GM23338 (cell line): ENCODE measurements at regions not wholly inside any gene's neighbourhood (a gene's known extent, or its start where the extent isn't known, plus 50 kb on each side); places are given as distances from the start of the nearest gene placed in this dataset.

ENCODE experiments used
- ATAC-seq: fragments of 200-7000 bp; cut with Tn5 transposase; 3 replicates; pipeline ENCODE4 v1.9.1; 2020
- DNase-seq: peaks from one replicate; pipeline ENCODE4 v3.0.0-alpha.2; 2015; ENCODE audit warnings: low spot score
- H2AFZ ChIP-seq: fragments of 200-600 bp; sonication (generic); 2 replicates; pipeline ENCODE4 v1.8.0; 2016; ENCODE audit warnings: antibody characterized with exemption, mild to moderate bottlenecking, moderate library complexity
- H3F3A ChIP-seq: fragments of 200-600 bp; sonication (generic); replicated peaks from 2 replicates; pipeline ENCODE4 v1.8.0; 2017; ENCODE audit warnings: antibody characterized with exemption, mixed run types, low read depth
- H3K27ac ChIP-seq: fragments of 200-600 bp; sonication (generic); 2 replicates; pipeline ENCODE4 v1.6.1; 2016; ENCODE audit warnings: low read depth
- H3K27me3 ChIP-seq: fragments of 200-600 bp; sonication (generic); 2 replicates; pipeline ENCODE4 v1.8.0; 2016; ENCODE audit warnings: mild to moderate bottlenecking, mixed run types, moderate library complexity; ENCODE audit not compliant: insufficient read depth
- H3K36me3 ChIP-seq: fragments of 200-600 bp; sonication (generic); 2 replicates; pipeline ENCODE4 v1.8.0; 2016; ENCODE audit warnings: mild to moderate bottlenecking; ENCODE audit not compliant: insufficient read depth
- H3K4me1 ChIP-seq: fragments of 200-600 bp; sonication (generic); 2 replicates; pipeline ENCODE4 v1.8.0; 2016; ENCODE audit warnings: mild to moderate bottlenecking, moderate library complexity; ENCODE audit not compliant: insufficient read depth
- H3K4me2 ChIP-seq: fragments of 200-600 bp; sonication (generic); 2 replicates; pipeline ENCODE4 v1.7.1; 2017; ENCODE audit warnings: mixed run types
- H3K4me3 ChIP-seq: fragments of 200-600 bp; sonication (generic); 2 replicates; pipeline ENCODE4 v1.6.1; 2016; ENCODE audit warnings: mixed run types
- H3K79me2 ChIP-seq: fragments of 200-600 bp; sonication (generic); replicated peaks from 2 replicates; pipeline ENCODE4 v1.8.0; 2017; ENCODE audit warnings: mild to moderate bottlenecking; ENCODE audit not compliant: insufficient read depth
- H3K9me2 ChIP-seq: fragments of 200-600 bp; sonication (generic); 2 replicates; pipeline ENCODE4 v1.8.0; 2017; ENCODE audit not compliant: insufficient read depth
- H4K20me1 ChIP-seq: fragments of 200-600 bp; sonication (generic); replicated peaks from 2 replicates; pipeline ENCODE4 v1.8.0; 2017; ENCODE audit warnings: mild to moderate bottlenecking; ENCODE audit not compliant: insufficient read depth
- H3K27ac Mint-ChIP-seq: 2 replicates; pipeline ENCODE4 v1.8.0; 2020; ENCODE audit warnings: inconsistent platforms, mild to moderate bottlenecking, moderate library complexity, mixed read lengths
- H3K27me3 Mint-ChIP-seq: 3 replicates; pipeline ENCODE4 v1.8.0; 2022; ENCODE audit warnings: low read depth, mild to moderate bottlenecking, moderate library complexity, mixed read lengths, inconsistent platforms; ENCODE audit not compliant: insufficient read depth, poor library complexity
- H3K36me3 Mint-ChIP-seq: 3 replicates; pipeline ENCODE4 v1.8.0; 2021; ENCODE audit warnings: low read depth, mild to moderate bottlenecking, inconsistent platforms, moderate library complexity, mixed read lengths
- H3K4me1 Mint-ChIP-seq: 3 replicates; pipeline ENCODE4 v1.8.0; 2020; ENCODE audit warnings: mild to moderate bottlenecking, inconsistent platforms, mixed read lengths
- H3K4me3 Mint-ChIP-seq: 3 replicates; pipeline ENCODE4 v1.8.0; 2021; ENCODE audit warnings: moderate library complexity, mild to moderate bottlenecking, inconsistent platforms, mixed read lengths
- H3K9me3 Mint-ChIP-seq: 3 replicates; pipeline ENCODE4 v1.8.0; 2020; ENCODE audit warnings: moderate library complexity, mild to moderate bottlenecking, inconsistent platforms, mixed read lengths
- TF ChIP-seq, protein P1 (sequence below): fragments of 250-450 bp; sonication (Bioruptor Pico); IDR thresholded peaks from 2 replicates; pipeline ENCODE4 v1.5.0; 2020; ENCODE audit warnings: mild to moderate bottlenecking, moderate library complexity
- TF ChIP-seq, protein P2 (sequence below): IDR thresholded peaks from one replicate; pipeline ENCODE4 v1.6.1; 2018; ENCODE audit warnings: antibody characterized with exemption; ENCODE audit not compliant: unreplicated experiment

DNA sequence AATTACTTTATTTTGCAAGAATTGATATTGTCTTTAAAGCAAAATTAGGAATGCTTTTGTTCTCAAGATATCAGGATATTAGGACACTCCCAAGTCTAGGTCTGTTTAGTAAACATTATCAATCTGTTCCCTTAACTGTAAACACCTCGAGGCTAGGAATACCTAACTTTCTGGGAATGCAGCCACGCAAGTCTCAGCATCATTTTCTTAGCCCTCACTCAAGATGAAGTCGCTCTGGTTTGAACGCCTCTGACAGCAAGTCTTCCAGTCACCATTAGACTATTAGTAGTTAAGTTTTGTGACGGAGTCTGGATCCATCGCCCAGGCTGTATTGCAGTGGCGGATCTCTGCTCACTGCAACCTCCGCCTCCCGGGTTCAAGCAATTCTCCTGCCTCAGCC lies 128.0 kb upstream of the MYO3A start:
- no peaks in the 10 kb centered on the region for H3K4me1 ChIP-seq
- no peak overlapping the region for H3K4me3 ChIP-seq
- no peak for DNase-seq
- H2AFZ ChIP-seq, result peak overlapping the region; percentile 24; the same call in 1 of the 2 replicates
- H3K4me2 ChIP-seq, result no peak overlapping the region
- Mint-ChIP-seq H3K4me1 (no peaks in the 10 kb centered on the region), H3K9me3 (no peaks in the 10 kb centered on the region; the same call in 2 of the 3 replicates), H3K27me3 (no peaks in the 10 kb centered on the region), H3K27ac (no peak overlapping the region), H3K36me3 (no peaks in the 10 kb centered on the region), H3K4me3 (no peak overlapping the region)
- no peaks in the 10 kb centered on the region for H3K79me2 ChIP-seq
- no peaks in the 10 kb centered on the region for H3F3A ChIP-seq
- no peak for ATAC-seq
- H3K36me3 ChIP-seq, result no peaks in the 10 kb centered on the region
- H4K20me1 ChIP-seq, result no peaks in the 10 kb centered on the region
- no peak overlapping the region for H3K27ac ChIP-seq
- no peaks in the 10 kb centered on the region for H3K27me3 ChIP-seq
- TF ChIP-seq, protein P1, sequence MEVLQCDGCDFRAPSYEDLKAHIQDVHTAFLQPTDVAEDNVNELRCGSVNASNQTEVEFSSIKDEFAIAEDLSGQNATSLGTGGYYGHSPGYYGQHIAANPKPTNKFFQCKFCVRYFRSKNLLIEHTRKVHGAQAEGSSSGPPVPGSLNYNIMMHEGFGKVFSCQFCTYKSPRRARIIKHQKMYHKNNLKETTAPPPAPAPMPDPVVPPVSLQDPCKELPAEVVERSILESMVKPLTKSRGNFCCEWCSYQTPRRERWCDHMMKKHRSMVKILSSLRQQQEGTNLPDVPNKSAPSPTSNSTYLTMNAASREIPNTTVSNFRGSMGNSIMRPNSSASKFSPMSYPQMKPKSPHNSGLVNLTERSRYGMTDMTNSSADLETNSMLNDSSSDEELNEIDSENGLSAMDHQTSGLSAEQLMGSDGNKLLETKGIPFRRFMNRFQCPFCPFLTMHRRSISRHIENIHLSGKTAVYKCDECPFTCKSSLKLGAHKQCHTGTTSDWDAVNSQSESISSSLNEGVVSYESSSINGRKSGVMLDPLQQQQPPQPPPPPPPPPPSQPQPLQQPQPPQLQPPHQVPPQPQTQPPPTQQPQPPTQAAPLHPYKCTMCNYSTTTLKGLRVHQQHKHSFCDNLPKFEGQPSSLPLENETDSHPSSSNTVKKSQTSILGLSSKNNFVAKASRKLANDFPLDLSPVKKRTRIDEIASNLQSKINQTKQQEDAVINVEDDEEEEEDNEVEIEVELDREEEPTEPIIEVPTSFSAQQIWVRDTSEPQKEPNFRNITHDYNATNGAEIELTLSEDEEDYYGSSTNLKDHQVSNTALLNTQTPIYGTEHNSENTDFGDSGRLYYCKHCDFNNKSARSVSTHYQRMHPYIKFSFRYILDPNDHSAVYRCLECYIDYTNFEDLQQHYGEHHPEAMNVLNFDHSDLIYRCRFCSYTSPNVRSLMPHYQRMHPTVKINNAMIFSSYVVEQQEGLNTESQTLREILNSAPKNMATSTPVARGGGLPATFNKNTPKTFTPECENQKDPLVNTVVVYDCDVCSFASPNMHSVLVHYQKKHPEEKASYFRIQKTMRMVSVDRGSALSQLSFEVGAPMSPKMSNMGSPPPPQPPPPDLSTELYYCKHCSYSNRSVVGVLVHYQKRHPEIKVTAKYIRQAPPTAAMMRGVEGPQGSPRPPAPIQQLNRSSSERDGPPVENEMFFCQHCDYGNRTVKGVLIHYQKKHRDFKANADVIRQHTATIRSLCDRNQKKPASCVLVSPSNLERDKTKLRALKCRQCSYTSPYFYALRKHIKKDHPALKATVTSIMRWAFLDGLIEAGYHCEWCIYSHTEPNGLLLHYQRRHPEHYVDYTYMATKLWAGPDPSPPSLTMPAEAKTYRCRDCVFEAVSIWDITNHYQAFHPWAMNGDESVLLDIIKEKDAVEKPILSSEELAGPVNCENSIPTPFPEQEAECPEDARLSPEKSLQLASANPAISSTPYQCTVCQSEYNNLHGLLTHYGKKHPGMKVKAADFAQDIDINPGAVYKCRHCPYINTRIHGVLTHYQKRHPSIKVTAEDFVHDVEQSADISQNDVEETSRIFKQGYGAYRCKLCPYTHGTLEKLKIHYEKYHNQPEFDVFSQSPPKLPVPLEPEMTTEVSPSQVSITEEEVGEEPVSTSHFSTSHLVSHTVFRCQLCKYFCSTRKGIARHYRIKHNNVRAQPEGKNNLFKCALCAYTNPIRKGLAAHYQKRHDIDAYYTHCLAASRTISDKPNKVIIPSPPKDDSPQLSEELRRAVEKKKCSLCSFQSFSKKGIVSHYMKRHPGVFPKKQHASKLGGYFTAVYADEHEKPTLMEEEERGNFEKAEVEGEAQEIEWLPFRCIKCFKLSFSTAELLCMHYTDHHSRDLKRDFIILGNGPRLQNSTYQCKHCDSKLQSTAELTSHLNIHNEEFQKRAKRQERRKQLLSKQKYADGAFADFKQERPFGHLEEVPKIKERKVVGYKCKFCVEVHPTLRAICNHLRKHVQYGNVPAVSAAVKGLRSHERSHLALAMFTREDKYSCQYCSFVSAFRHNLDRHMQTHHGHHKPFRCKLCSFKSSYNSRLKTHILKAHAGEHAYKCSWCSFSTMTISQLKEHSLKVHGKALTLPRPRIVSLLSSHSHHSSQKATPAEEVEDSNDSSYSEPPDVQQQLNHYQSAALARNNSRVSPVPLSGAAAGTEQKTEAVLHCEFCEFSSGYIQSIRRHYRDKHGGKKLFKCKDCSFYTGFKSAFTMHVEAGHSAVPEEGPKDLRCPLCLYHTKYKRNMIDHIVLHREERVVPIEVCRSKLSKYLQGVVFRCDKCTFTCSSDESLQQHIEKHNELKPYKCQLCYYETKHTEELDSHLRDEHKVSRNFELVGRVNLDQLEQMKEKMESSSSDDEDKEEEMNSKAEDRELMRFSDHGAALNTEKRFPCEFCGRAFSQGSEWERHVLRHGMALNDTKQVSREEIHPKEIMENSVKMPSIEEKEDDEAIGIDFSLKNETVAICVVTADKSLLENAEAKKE (CRISPR knock-in tag), result no peak
- TF ChIP-seq, protein P2, sequence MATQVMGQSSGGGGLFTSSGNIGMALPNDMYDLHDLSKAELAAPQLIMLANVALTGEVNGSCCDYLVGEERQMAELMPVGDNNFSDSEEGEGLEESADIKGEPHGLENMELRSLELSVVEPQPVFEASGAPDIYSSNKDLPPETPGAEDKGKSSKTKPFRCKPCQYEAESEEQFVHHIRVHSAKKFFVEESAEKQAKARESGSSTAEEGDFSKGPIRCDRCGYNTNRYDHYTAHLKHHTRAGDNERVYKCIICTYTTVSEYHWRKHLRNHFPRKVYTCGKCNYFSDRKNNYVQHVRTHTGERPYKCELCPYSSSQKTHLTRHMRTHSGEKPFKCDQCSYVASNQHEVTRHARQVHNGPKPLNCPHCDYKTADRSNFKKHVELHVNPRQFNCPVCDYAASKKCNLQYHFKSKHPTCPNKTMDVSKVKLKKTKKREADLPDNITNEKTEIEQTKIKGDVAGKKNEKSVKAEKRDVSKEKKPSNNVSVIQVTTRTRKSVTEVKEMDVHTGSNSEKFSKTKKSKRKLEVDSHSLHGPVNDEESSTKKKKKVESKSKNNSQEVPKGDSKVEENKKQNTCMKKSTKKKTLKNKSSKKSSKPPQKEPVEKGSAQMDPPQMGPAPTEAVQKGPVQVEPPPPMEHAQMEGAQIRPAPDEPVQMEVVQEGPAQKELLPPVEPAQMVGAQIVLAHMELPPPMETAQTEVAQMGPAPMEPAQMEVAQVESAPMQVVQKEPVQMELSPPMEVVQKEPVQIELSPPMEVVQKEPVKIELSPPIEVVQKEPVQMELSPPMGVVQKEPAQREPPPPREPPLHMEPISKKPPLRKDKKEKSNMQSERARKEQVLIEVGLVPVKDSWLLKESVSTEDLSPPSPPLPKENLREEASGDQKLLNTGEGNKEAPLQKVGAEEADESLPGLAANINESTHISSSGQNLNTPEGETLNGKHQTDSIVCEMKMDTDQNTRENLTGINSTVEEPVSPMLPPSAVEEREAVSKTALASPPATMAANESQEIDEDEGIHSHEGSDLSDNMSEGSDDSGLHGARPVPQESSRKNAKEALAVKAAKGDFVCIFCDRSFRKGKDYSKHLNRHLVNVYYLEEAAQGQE, result no peak
- no peaks in the 10 kb centered on the region for H3K9me2 ChIP-seq
